Body of pancreas (tissue), 4 donors: ENCODE measurements at regions not wholly inside any gene's neighbourhood (a gene's known extent, or its start where the extent isn't known, plus 50 kb on each side); places are given as distances from the start of the nearest gene placed in this dataset.

Experiments
- POLR2A ChIP-seq, 3 donors: fragments of 450-650 bp; IDR thresholded peaks; one replicate each; pipeline ENCODE4 v1.6.1; 2016; ENCODE audit warnings: antibody characterized with exemption in 3 of 3, mild to moderate bottlenecking in 2 of 3
- TF ChIP-seq, protein P1 (sequence below), 7 experiments: fragments of 450-650 bp in 4 of 7; fragments of 200-600 bp in 3 of 7; sonication (generic) in 3 of 7; IDR thresholded peaks; one replicate each; pipeline ENCODE4 v1.5.1; 2016 to 2019; ENCODE audit warnings: antibody characterized with exemption in 7 of 7

GRCh38 chr5:147046894-147047293 lies 168.3 kb upstream of the PPP2R2B start:
- TF ChIP-seq, protein P1, sequence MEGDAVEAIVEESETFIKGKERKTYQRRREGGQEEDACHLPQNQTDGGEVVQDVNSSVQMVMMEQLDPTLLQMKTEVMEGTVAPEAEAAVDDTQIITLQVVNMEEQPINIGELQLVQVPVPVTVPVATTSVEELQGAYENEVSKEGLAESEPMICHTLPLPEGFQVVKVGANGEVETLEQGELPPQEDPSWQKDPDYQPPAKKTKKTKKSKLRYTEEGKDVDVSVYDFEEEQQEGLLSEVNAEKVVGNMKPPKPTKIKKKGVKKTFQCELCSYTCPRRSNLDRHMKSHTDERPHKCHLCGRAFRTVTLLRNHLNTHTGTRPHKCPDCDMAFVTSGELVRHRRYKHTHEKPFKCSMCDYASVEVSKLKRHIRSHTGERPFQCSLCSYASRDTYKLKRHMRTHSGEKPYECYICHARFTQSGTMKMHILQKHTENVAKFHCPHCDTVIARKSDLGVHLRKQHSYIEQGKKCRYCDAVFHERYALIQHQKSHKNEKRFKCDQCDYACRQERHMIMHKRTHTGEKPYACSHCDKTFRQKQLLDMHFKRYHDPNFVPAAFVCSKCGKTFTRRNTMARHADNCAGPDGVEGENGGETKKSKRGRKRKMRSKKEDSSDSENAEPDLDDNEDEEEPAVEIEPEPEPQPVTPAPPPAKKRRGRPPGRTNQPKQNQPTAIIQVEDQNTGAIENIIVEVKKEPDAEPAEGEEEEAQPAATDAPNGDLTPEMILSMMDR (IDR thresholded peaks at IDR 0.05), result no peak
- TF ChIP-seq POLR2A (IDR thresholded peaks at IDR 0.05), result no peak
